ENCODE measurements at regions not wholly inside any gene's neighbourhood (a gene's known extent, or its start where the extent isn't known, plus 50 kb on each side); places are given as distances from the start of the nearest gene placed in this dataset.

DNA sequence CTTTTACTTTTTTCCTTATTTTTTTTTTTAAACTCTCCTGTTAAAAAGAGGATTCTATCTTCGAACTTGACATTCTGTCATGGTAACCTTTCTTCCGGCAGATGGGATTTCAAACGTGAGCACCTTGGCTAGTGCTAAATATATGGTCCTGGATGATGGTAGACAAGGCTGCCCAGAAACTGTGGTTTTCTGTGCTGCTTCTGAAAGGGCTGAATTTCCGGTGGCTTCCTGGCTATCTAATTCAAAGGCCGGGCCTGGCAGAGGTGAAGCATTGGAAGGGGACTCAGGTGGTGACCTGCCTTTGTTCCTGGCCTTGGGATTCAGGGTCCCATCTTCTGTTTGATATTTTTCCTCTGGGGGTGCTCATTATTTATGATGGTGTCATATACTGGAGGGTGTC lies 118.6 kb upstream of the MYL2 start:
- no peak for ATAC-seq
- no peak for FAIRE-seq
- no peak for DNase-seq (ENCODE audit: low read depth in 1 of 2, low spot score in 1 of 2)
- 53% methylated on average over 5 of the region's 5 CpGs for WGBS (ENCODE audit: missing lambda C conversion rate)
- ChIA-PET POLR2A (no interaction called here), CTCF (interaction anchor here (0.9 to 2.8 kb wide), 3 partner anchors 13 to 388 kb away, joined by 3 to 8 read pairs (median 6); no protein-coding TSS in a partner anchor)
- Histone ChIP-seq H3K9me3 (no peaks in the 10 kb centered on the region), H3K4me3 (no peak overlapping the region), H3K27ac (no peak overlapping the region), H3K4me1 (peaks cover 15% of the 10 kb centered on the region), H3K4me2 (no peak overlapping the region)
- TF ChIP-seq PBX3 (IDR thresholded peaks at IDR 0.05) (no peak), SMC3 (IDR thresholded peaks at IDR 0.05) (no peak), CBX8 (IDR thresholded peaks at IDR 0.05) (no peak), FOSB (CRISPR knock-in tag; IDR thresholded peaks at IDR 0.05) (no peak), ESRRA (IDR thresholded peaks at IDR 0.05; ENCODE audit: borderline replicate concordance, low read length) (no peak), GATA3 (IDR thresholded peaks at IDR 0.05; ENCODE audit: borderline replicate concordance) (no peak), HOXA7 (CRISPR knock-in tag; IDR thresholded peaks at IDR 0.05) (no peak), CHD4 (IDR thresholded peaks at IDR 0.05; ENCODE audit: borderline replicate concordance) (no peak), RCOR1 (IDR thresholded peaks at IDR 0.05; ENCODE audit: low read depth, low read length) (no peak), RAD21 (conservative IDR thresholded peaks at IDR 0.05 in 1 of 2, IDR thresholded peaks at IDR 0.05 in 1 of 2) (no peak), JUNB (IDR thresholded peaks at IDR 0.05) (no peak)
- TF ChIP-seq, protein P1, sequence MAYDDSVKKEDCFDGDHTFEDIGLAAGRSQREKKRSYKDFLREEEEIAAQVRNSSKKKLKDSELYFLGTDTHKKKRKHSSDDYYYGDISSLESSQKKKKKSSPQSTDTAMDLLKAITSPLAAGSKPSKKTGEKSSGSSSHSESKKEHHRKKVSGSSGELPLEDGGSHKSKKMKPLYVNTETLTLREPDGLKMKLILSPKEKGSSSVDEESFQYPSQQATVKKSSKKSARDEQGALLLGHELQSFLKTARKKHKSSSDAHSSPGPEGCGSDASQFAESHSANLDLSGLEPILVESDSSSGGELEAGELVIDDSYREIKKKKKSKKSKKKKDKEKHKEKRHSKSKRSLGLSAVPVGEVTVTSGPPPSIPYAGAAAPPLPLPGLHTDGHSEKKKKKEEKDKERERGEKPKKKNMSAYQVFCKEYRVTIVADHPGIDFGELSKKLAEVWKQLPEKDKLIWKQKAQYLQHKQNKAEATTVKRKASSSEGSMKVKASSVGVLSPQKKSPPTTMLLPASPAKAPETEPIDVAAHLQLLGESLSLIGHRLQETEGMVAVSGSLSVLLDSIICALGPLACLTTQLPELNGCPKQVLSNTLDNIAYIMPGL (CRISPR knock-in tag; IDR thresholded peaks at IDR 0.05; ENCODE audit: borderline replicate concordance): no peak

DNA sequence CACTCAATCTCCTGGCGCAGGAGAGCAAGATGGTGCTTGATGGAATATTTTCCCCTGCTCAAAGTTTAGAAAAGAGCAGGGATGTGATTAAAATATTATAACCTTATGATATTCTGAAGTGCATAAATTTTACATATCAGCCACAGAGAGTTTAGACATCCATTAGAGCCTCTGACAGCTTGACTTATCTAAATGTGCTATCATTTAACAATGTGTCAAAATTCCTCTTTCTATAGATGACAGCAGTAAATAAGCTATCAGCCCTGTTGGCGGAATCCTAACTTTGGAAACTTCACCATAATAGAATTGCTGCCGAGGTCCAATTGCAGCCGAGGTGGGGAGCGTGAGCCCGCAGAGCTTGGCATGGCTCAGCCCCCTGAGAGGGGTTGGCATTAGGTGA lies 117.7 kb upstream of the MYL2 start:
- TF ChIP-seq PBX3 (IDR thresholded peaks at IDR 0.05): no peak
- TF ChIP-seq ZC3H11A (IDR thresholded peaks at IDR 0.05): no peak
- no peak for TF ChIP-seq CBX2 (IDR thresholded peaks at IDR 0.05; ENCODE audit: borderline replicate concordance, low read depth)
- TF ChIP-seq MAZ (IDR thresholded peaks at IDR 0.05; ENCODE audit: borderline replicate concordance, low read depth, low read length): no peak
- no peak for TF ChIP-seq NR3C1 (IDR thresholded peaks at IDR 0.05)
- no peak for TF ChIP-seq HOXB5 (CRISPR knock-in tag; IDR thresholded peaks at IDR 0.05)
- Histone ChIP-seq H3K4me2 (no peak overlapping the region), H3K9me3 (no peaks in the 10 kb centered on the region), H3K4me1 (peaks cover 21% of the 10 kb centered on the region), H3K27ac (no peak overlapping the region), H3K4me3 (no peak overlapping the region)
- ATAC-seq (no peak), FAIRE-seq (no peak), DNase-seq (ENCODE audit: low read depth in 1 of 2, low spot score in 1 of 2) (no peak)
- ChIA-PET POLR2A (no interaction called here), CTCF (interaction anchor here (0.8 to 2.8 kb wide), 8 partner anchors 12 to 389 kb away, joined by 3 to 8 read pairs (median 3); no protein-coding TSS in a partner anchor)
- 79% methylated on average over 6 of the region's 6 CpGs for WGBS (ENCODE audit: missing lambda C conversion rate)

- no peak for ATAC-seq
- FAIRE-seq: no peak
- H3K4me2 ChIP-seq: peak overlapping the region; percentile 100
- POLR2A ChIA-PET: no interaction called here
- H3K9me3 ChIP-seq: no peaks in the 10 kb centered on the region
- H3K4me3 ChIP-seq: peak overlapping the region; percentile 11; the same call in 1 of the 3 replicates
- H3K4me1 ChIP-seq: peaks cover 21% of the 10 kb centered on the region
- H3K27ac ChIP-seq: no peak overlapping the region; a peak in 1 of 6 replicates
- WGBS (ENCODE audit: missing lambda C conversion rate): 20% methylated on average over 21 of the region's 23 CpGs
- CTCF ChIA-PET: interaction anchor here (0.6 to 2.8 kb wide), 5 partner anchors 11 to 143 kb away, joined by 3 to 8 read pairs (median 3); no protein-coding TSS in a partner anchor
- DNase-seq (ENCODE audit: low read depth in 1 of 2, low spot score in 1 of 2): no peak
- TF ChIP-seq CTCF (IDR thresholded peaks at IDR 0.05): no peak
- TF ChIP-seq PBX3 (IDR thresholded peaks at IDR 0.05): no peak
- no peak for TF ChIP-seq HOXB5 (CRISPR knock-in tag; IDR thresholded peaks at IDR 0.05)
- TF ChIP-seq ATOH8 (CRISPR knock-in tag; IDR thresholded peaks at IDR 0.05; ENCODE audit: low read depth): no peak
- no peak for TF ChIP-seq CEBPB (IDR thresholded peaks at IDR 0.05)
- TF ChIP-seq, protein P2, sequence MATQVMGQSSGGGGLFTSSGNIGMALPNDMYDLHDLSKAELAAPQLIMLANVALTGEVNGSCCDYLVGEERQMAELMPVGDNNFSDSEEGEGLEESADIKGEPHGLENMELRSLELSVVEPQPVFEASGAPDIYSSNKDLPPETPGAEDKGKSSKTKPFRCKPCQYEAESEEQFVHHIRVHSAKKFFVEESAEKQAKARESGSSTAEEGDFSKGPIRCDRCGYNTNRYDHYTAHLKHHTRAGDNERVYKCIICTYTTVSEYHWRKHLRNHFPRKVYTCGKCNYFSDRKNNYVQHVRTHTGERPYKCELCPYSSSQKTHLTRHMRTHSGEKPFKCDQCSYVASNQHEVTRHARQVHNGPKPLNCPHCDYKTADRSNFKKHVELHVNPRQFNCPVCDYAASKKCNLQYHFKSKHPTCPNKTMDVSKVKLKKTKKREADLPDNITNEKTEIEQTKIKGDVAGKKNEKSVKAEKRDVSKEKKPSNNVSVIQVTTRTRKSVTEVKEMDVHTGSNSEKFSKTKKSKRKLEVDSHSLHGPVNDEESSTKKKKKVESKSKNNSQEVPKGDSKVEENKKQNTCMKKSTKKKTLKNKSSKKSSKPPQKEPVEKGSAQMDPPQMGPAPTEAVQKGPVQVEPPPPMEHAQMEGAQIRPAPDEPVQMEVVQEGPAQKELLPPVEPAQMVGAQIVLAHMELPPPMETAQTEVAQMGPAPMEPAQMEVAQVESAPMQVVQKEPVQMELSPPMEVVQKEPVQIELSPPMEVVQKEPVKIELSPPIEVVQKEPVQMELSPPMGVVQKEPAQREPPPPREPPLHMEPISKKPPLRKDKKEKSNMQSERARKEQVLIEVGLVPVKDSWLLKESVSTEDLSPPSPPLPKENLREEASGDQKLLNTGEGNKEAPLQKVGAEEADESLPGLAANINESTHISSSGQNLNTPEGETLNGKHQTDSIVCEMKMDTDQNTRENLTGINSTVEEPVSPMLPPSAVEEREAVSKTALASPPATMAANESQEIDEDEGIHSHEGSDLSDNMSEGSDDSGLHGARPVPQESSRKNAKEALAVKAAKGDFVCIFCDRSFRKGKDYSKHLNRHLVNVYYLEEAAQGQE (IDR thresholded peaks at IDR 0.05): no peak
- no peak for TF ChIP-seq RCOR1 (IDR thresholded peaks at IDR 0.05; ENCODE audit: low read depth, low read length)
- TF ChIP-seq TP53 (CRISPR knock-in tag; IDR thresholded peaks at IDR 0.05): no peak
Observed at GRCh38 chr12:111037047-111037446, 116.7 kb upstream of the MYL2 start.

Data from A549 (cell line).